Stomach (tissue), 8 donors: ENCODE measurements at regions not wholly inside any gene's neighbourhood (a gene's known extent, or its start where the extent isn't known, plus 50 kb on each side); places are given as distances from the start of the nearest gene placed in this dataset.

Source experiments
- DNase-seq, 2 donors: peaks; one replicate each; pipeline versions ENCODE4 v3.0.0 to v3.0.0-alpha.2; 2013 to 2019
- H3K27ac ChIP-seq, 5 donors: fragments of 200-600 bp in 4 of 5; sonication (generic) in 4 of 5; one replicate each; pipeline ENCODE4 v1.5.1; 2013 to 2019; ENCODE audit warnings: mild to moderate bottlenecking in 1 of 5, moderate library complexity in 1 of 5
- H3K27me3 ChIP-seq, 3 donors: fragments of 200-600 bp; sonication (generic); one replicate each; pipeline ENCODE4 v1.5.1; 2017 to 2019; ENCODE audit warnings: mixed run types in 1 of 3
- H3K36me3 ChIP-seq, 4 donors: fragments of 200-600 bp; sonication (generic); 1 replicate in 3 of 4; 2 replicates in 1 of 4; pipeline ENCODE4 v1.5.1; 2016 to 2019
- H3K4me1 ChIP-seq, 4 donors: fragments of 200-600 bp; sonication (generic); one replicate each; pipeline ENCODE4 v1.5.1; 2016 to 2019
- H3K4me3 ChIP-seq, 4 donors: fragments of 200-600 bp; sonication (generic) in 3 of 4; one replicate each; pipeline ENCODE4 v1.5.1; 2016 to 2019; ENCODE audit warnings: mild to moderate bottlenecking in 1 of 4
- H3K9me3 ChIP-seq, 4 donors: fragments of 200-600 bp; sonication (generic); one replicate each; pipeline ENCODE4 v1.5.1; 2016 to 2019
- CTCF ChIP-seq, 7 experiments: fragments of 450-650 bp in 4 of 7; fragments of 200-600 bp in 3 of 7; sonication (generic) in 3 of 7; IDR thresholded peaks; one replicate each; pipeline ENCODE4 v1.5.1; 2016 to 2019; ENCODE audit warnings: antibody characterized with exemption in 7 of 7, control low read depth in 2 of 7, mild to moderate bottlenecking in 1 of 7
- EP300 ChIP-seq: sonication (generic); formaldehyde crosslinking; IDR thresholded peaks from one replicate; pipeline ENCODE4 v1.6.1; 2017; ENCODE audit warnings: antibody characterized with exemption
- POLR2A ChIP-seq, 4 donors: fragments of 450-650 bp; IDR thresholded peaks; one replicate each; pipeline ENCODE4 v1.6.1; 2016; ENCODE audit warnings: antibody characterized with exemption in 4 of 4, control low read depth in 2 of 4, mild to moderate bottlenecking in 1 of 4, moderate library complexity in 1 of 4
- POLR2AphosphoS5 ChIP-seq, 3 donors: sonication (generic); formaldehyde crosslinking; IDR thresholded peaks; one replicate each; pipeline ENCODE4 v1.6.1; 2016; ENCODE audit warnings: antibody characterized with exemption in 3 of 3
- WGBS, 5 donors: extraction: QIAGEN DNeasy Blood & Tissue Kit in 3 of 5; methylation state at CpG; one replicate each; pipeline versions ENCODE4 v1.1.5 to v1.1.7; 2013 to 2018; 5-methylcytosine and 5-hydroxymethylcytosine counted together
- intact Hi-C: fragments of 100-400 bp; cut with DNase I; formaldehyde crosslinking; loops from one replicate; pipeline ENCODE4 v1.15.1; 2023; ENCODE audit warnings: low total_unique reads
- donor health status: healthy with polysubstance abuse.
- donor health status: Bipolar disorder and iron deficiency.
- donor health status: healthy.

DNA sequence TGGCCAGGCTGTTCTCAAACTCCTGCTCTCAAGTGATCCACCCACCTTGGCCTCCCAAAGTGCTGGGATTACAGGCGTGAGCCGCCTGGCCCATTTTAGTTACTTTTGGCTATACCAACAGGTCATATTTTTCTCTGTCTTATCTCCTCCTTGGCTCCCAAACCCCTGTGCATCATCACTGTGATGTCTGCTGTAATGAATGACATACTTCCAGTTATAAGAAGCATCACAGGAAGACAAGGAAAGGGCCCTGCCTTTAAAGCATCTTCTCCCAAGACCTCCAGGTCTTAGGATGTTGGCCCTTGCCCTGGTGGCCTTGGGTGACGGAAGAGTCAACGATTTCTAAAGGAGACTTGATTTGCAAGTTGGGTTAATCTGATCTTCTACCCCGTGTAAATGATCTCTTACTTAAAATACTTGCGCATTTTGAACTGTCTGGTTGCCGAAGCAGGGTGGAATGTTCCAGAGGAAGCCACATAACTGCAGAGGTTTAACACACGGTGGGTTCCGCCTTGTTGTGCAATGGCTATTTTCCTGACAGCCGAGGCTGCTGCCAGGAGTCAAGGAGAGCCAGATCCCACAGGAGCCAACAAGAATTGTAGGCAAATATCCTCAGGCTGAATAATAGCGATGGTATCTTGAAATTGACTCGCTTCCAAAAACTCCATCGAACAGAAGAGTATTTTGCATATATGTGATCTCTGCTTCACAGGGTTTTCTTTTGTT lies 55.7 kb upstream of the PLXNC1 start:
- no peak for TF ChIP-seq EP300
- TF ChIP-seq POLR2A (IDR thresholded peaks at IDR 0.05): no peak
- TF ChIP-seq POLR2AphosphoS5 (IDR thresholded peaks at IDR 0.05): no peak
- TF ChIP-seq CTCF (IDR thresholded peaks at IDR 0.05): no peak
- Histone ChIP-seq H3K9me3 (no peaks in the 10 kb centered on the region), H3K4me3 (no peak overlapping the region), H3K4me1 (no peaks in the 10 kb centered on the region), H3K36me3 (no peaks in the 10 kb centered on the region), H3K27ac (no peak overlapping the region), H3K27me3 (no peaks in the 10 kb centered on the region)
- WGBS, 5 donors: 73 to 84% (median 79%) methylated on average over 13 of the region's 13 CpGs
- DNase-seq: no peak
- intact Hi-C loops: no loop called here

DNA sequence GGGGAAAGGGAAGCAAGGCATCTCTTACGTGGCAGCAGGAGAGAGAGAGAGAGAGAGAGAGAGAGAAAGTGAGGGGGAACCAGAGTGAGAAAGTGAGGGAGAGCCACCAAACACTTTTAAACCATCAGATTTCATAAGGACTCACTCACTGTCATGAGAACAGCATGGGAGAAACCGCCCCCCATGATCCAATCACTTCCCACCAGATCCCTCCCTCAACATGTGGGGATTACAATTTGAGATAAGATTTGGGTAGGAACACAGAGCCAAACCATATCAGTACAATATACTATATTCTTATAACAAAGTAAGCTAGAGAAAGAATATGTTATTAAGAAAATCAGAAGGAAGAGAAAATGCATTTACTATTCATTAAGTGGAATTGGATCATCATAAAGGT lies 53.7 kb upstream of the PLXNC1 start:
- H3K4me1 ChIP-seq: no peaks in the 10 kb centered on the region
- H3K36me3 ChIP-seq: no peaks in the 10 kb centered on the region
- no peak overlapping the region for H3K27ac ChIP-seq
- intact Hi-C loops: no loop called here
- H3K4me3 ChIP-seq: no peak overlapping the region
- TF ChIP-seq POLR2AphosphoS5 (IDR thresholded peaks at IDR 0.05): no peak
- TF ChIP-seq EP300: no peak
- no peak for TF ChIP-seq CTCF (IDR thresholded peaks at IDR 0.05)
- TF ChIP-seq POLR2A (IDR thresholded peaks at IDR 0.05): no peak
- no peak for DNase-seq
- WGBS, 5 donors: 73 to 96% (median 82%) methylated on average over 2 of the region's 2 CpGs
- no peaks in the 10 kb centered on the region for H3K27me3 ChIP-seq
- no peaks in the 10 kb centered on the region for H3K9me3 ChIP-seq

DNA sequence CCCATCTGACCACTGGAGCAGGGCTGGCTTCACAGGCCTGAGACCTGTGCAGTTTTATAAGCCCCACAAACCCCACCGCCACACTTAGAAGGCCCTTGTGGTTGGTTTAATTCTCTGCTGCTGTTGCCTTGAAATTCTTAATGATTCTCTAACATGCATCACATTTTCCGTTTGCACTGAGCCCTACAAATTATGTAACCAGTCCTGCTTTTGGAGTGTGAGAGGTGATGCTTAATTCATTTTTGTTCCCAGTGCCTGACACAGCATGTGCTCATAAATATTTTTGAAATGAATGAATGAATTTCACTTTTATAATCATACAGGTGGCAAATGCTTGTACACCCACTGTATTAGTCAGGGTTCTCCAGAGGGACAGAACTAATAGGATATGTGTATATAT lies 52.8 kb upstream of the PLXNC1 start:
- Histone ChIP-seq H3K36me3 (no peaks in the 10 kb centered on the region), H3K4me3 (no peak overlapping the region), H3K27me3 (peaks cover 0 to 5% (median 0%) of the 10 kb centered on the region in 3 donors), H3K9me3 (no peaks in the 10 kb centered on the region), H3K4me1 (peaks cover 0 to 5% (median 1%) of the 10 kb centered on the region in 4 donors), H3K27ac (no peak overlapping the region)
- 65 to 91% (median 82%) methylated on average over 2 of the region's 2 CpGs for WGBS, 5 donors
- DNase-seq: no peak
- TF ChIP-seq POLR2AphosphoS5 (IDR thresholded peaks at IDR 0.05): no peak
- intact Hi-C loops: no loop called here

GRCh38 chr12:94098466-94098865 lies 49.9 kb upstream of the PLXNC1 start:
- H3K4me1 ChIP-seq: peaks cover 5 to 26% (median 19%) of the 10 kb centered on the region in 4 donors
- no peak overlapping the region for H3K4me3 ChIP-seq
- DNase-seq: no peak
- no peaks in the 10 kb centered on the region for H3K36me3 ChIP-seq
- TF ChIP-seq POLR2A (IDR thresholded peaks at IDR 0.05): no peak
- no peak for TF ChIP-seq EP300
- no peak for TF ChIP-seq CTCF (IDR thresholded peaks at IDR 0.05)
- TF ChIP-seq POLR2AphosphoS5 (IDR thresholded peaks at IDR 0.05): no peak
- no peaks in the 10 kb centered on the region for H3K9me3 ChIP-seq
- intact Hi-C loops: no loop called here
- no peak overlapping the region for H3K27ac ChIP-seq
- peaks cover 0 to 11% (median 0%) of the 10 kb centered on the region in 3 donors for H3K27me3 ChIP-seq
- 41 to 67% (median 52%) methylated on average over 3 of the region's 3 CpGs for WGBS, 5 donors
